ENCODE measurements at regions not wholly inside any gene's neighbourhood (a gene's known extent, or its start where the extent isn't known, plus 50 kb on each side); places are given as distances from the start of the nearest gene placed in this dataset.
"Not testable (repeated sequence)": the region's sequence is repeated elsewhere in the genome, so short reads cannot be mapped to it uniquely, and the experiment has no call there.

- no peak for DNase-seq
These were observed 134.3 kb downstream of the TFCP2L1 start for GRCh38 chr2:121150713-121151112.

- DNase-seq, result no peak
These were observed 133.5 kb downstream of the TFCP2L1 start for GRCh38 chr2:121151311-121152109.

- no peak for DNase-seq
These were observed 132.1 kb downstream of the TFCP2L1 start for GRCh38 chr2:121152861-121153260.

GRCh38 chr2:121153516-121153915 is 131.5 kb downstream of the TFCP2L1 start:
- DNase-seq, result no peak

- DNase-seq, result peak; percentile 96
These were observed 129.4 kb downstream of the TFCP2L1 start for GRCh38 chr2:121155502-121156056.

GRCh38 chr2:121157481-121157880 is 127.5 kb downstream of the TFCP2L1 start:
- not testable (repeated sequence) for DNase-seq

- DNase-seq, result no peak
These were observed 125.5 kb downstream of the TFCP2L1 start for GRCh38 chr2:121159291-121160071.

GRCh38 chr2:121160366-121160765 is 124.6 kb downstream of the TFCP2L1 start:
- DNase-seq, result no peak

GRCh38 chr2:121161272-121161671 is 123.7 kb downstream of the TFCP2L1 start:
- DNase-seq, result peak; percentile 42

- no peak for DNase-seq
These were observed 122.1 kb downstream of the TFCP2L1 start for GRCh38 chr2:121162893-121163292.

GRCh38 chr2:121164042-121164441 is 121.0 kb downstream of the TFCP2L1 start:
- no peak for DNase-seq

- DNase-seq, result no peak
These were observed 119.9 kb downstream of the TFCP2L1 start for GRCh38 chr2:121165038-121165542.
